WERI-Rb-1 (cell line): ENCODE measurements at regions not wholly inside any gene's neighbourhood (a gene's known extent, or its start where the extent isn't known, plus 50 kb on each side); places are given as distances from the start of the nearest gene placed in this dataset.

Experiments
- DNase-seq: peaks from one replicate; pipeline ENCODE4 v3.0.0-alpha.2; 2020
- H3K27ac ChIP-seq: fragments of 250-450 bp; sonication (Bioruptor Pico); 2 replicates; pipeline ENCODE4 v1.5.1; 2020; ENCODE audit warnings: mild to moderate bottlenecking, moderate library complexity
- H3K27me3 ChIP-seq: fragments of 250-450 bp; sonication (Bioruptor Pico); 2 replicates; pipeline ENCODE4 v1.5.1; 2021; ENCODE audit warnings: mild to moderate bottlenecking, low read depth, moderate library complexity; ENCODE audit not compliant: insufficient read depth, severe bottlenecking
- H3K36me3 ChIP-seq: fragments of 250-450 bp; sonication (Bioruptor Pico); 2 replicates; pipeline ENCODE4 v1.5.1; 2020; ENCODE audit warnings: mild to moderate bottlenecking, moderate library complexity
- H3K4me3 ChIP-seq: 2 replicates; pipeline ENCODE4 v1.5.1; 2011; ENCODE audit warnings: low read depth, mild to moderate bottlenecking, control low read depth, low read length
- H3K9me3 ChIP-seq: fragments of 250-450 bp; sonication (Bioruptor Pico); 2 replicates; pipeline ENCODE4 v1.5.1; 2021; ENCODE audit warnings: mild to moderate bottlenecking, moderate library complexity; ENCODE audit not compliant: severe bottlenecking
- CTCF ChIP-seq: IDR thresholded peaks from 2 replicates; pipeline ENCODE4 v1.5.1; 2011; ENCODE audit warnings: low read depth, mild to moderate bottlenecking, control low read depth, inconsistent platforms, low read length

DNA sequence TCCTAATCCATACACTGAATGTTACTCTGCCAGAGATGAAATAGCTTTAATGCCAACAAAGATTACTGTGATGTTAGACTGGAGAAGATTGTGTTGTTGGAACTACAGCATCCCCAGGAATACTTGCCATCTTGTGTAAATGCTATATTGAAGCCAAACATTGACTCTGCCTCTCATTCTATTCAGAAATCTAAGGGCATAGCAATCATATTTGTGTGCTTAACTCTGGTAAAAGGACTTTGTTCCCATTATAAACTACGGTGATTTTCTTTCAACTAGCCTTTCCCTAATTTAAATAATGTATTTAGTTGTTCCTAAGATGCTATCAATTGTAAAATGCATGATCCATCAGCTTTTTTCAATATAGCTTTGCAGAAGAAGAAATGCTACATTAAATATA, 498.4 kb upstream of the LRRN3 start:
- Histone ChIP-seq H3K27me3 (no peaks in the 10 kb centered on the region), H3K36me3 (no peaks in the 10 kb centered on the region)
- no peak for DNase-seq

DNA sequence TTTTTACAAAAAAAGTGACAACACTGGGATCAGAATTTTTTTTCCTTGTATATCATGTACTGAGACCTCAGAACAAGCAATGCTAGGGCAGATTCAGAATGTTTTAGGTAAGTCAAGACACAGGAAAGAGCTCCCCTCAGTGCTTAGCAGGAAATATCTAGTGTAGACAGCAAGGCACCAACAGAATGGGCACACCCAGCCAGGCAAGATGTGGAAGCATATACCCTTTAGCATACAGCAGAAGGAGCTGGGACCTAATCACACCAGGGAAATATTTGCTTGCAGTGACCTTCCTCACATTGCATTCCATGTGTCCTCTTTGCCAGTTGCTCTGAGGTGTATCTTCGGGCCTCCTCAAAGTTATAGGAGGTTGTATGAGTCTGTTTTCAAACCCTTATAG, 497.6 kb upstream of the LRRN3 start:
- Histone ChIP-seq H3K27ac (no peak overlapping the region), H3K36me3 (no peaks in the 10 kb centered on the region), H3K27me3 (no peaks in the 10 kb centered on the region), H3K4me3 (no peak overlapping the region), H3K9me3 (no peaks in the 10 kb centered on the region)
- no peak for TF ChIP-seq CTCF
- DNase-seq, result no peak

More for the DNA sequence above, 498.4 kb upstream of the LRRN3 start:
- no peak for TF ChIP-seq CTCF
- Histone ChIP-seq H3K4me3 (no peak overlapping the region), H3K9me3 (no peaks in the 10 kb centered on the region), H3K27ac (no peak overlapping the region)

GRCh38 chr7:110595694-110596093, 495.2 kb upstream of the LRRN3 start:
- no peaks in the 10 kb centered on the region for H3K36me3 ChIP-seq
- peak; percentile 56; the same call in 1 of the 2 replicates for TF ChIP-seq CTCF
- H3K27ac ChIP-seq, result no peak overlapping the region
- no peaks in the 10 kb centered on the region for H3K27me3 ChIP-seq
- H3K9me3 ChIP-seq, result no peaks in the 10 kb centered on the region
- peak; percentile 22 for DNase-seq
- H3K4me3 ChIP-seq, result no peak overlapping the region

DNA sequence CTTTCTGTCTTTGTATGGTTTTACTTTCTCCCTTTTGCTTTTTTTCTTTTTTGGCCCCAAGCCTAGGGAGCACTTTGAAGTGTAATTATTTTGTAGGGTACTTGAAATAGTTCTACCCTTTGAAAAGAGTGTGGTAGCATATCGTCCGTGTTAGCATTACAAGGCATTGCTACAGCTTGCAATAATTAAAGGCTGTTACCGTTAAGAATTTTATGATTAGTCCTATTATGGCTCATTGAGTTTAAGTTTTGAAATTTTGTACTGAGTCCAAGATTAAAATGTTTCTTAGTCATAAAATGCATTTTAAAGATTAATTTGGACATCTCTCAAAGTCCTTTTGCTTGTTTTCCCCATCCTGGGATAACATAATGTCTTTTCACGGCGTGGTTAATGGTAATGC, 490.0 kb upstream of the LRRN3 start:
- TF ChIP-seq CTCF, result no peak
- H3K27ac ChIP-seq, result no peak overlapping the region

GRCh38 chr7:110601710-110602109, 489.2 kb upstream of the LRRN3 start:
- Histone ChIP-seq H3K27me3 (no peaks in the 10 kb centered on the region), H3K4me3 (no peak overlapping the region), H3K36me3 (no peaks in the 10 kb centered on the region), H3K9me3 (no peaks in the 10 kb centered on the region), H3K27ac (no peak overlapping the region)
- no peak for DNase-seq
- TF ChIP-seq CTCF, result no peak

More for the DNA sequence above, 490.0 kb upstream of the LRRN3 start:
- DNase-seq, result no peak
- H3K36me3 ChIP-seq, result no peaks in the 10 kb centered on the region
- H3K4me3 ChIP-seq, result no peak overlapping the region
- H3K9me3 ChIP-seq, result no peaks in the 10 kb centered on the region
- H3K27me3 ChIP-seq, result no peaks in the 10 kb centered on the region

- no peak for DNase-seq
- TF ChIP-seq CTCF, result no peak
- Histone ChIP-seq H3K9me3 (no peaks in the 10 kb centered on the region), H3K27me3 (no peaks in the 10 kb centered on the region), H3K4me3 (no peak overlapping the region), H3K27ac (no peak overlapping the region), H3K36me3 (no peaks in the 10 kb centered on the region)
Observed at GRCh38 chr7:110604206-110604605, 486.7 kb upstream of the LRRN3 start.
